Urothelium cell line (cell line): ENCODE measurements at regions not wholly inside any gene's neighbourhood (a gene's known extent, or its start where the extent isn't known, plus 50 kb on each side); places are given as distances from the start of the nearest gene placed in this dataset.

Experiments used
- DNase-seq: peaks from one replicate; pipeline ENCODE4 v3.0.0; 2011; ENCODE audit warnings: low spot score, mixed read lengths
- FAIRE-seq: peaks from 2 replicates; lab custom pipeline; 2011; peaks lifted over from hg19 to GRCh38; lab: Jason Lieb, UNC

GRCh38 chr18:56386856-56387255 is 251.5 kb downstream of the TXNL1 start:
- FAIRE-seq = no peak

GRCh38 chr18:56383349-56383748 is 255.0 kb downstream of the TXNL1 start:
- no peak for DNase-seq
- FAIRE-seq = no peak

More at GRCh38 chr18:56386856-56387255, 251.5 kb downstream of the TXNL1 start:
- DNase-seq = no peak

GRCh38 chr18:56382541-56382940 is 255.9 kb downstream of the TXNL1 start:
- DNase-seq = peak; percentile 11
- FAIRE-seq = no peak

GRCh38 chr18:56381196-56381595 is 257.2 kb downstream of the TXNL1 start:
- no peak for FAIRE-seq
- no peak for DNase-seq

- no peak for DNase-seq
- no peak for FAIRE-seq
Observed at GRCh38 chr18:56380685-56381084, 257.7 kb downstream of the TXNL1 start.

- no peak for FAIRE-seq
- DNase-seq = no peak
Observed at GRCh38 chr18:56379256-56379655, 259.1 kb downstream of the TXNL1 start.

GRCh38 chr18:56377231-56377630 is 261.2 kb downstream of the TXNL1 start:
- DNase-seq = no peak
- FAIRE-seq = no peak

- DNase-seq (no peak), FAIRE-seq (no peak)
Observed at GRCh38 chr18:56374007-56374655, 264.3 kb downstream of the TXNL1 start.

GRCh38 chr18:56373601-56374000 is 264.8 kb downstream of the TXNL1 start:
- FAIRE-seq (no peak), DNase-seq (no peak)

- no peak for DNase-seq
- no peak for FAIRE-seq
Observed at GRCh38 chr18:56368066-56368465, 270.3 kb downstream of the TXNL1 start.

GRCh38 chr18:56358608-56359280 is 279.6 kb downstream of the TXNL1 start:
- no peak for FAIRE-seq
- no peak for DNase-seq

- FAIRE-seq = no peak
- DNase-seq = no peak
Observed at GRCh38 chr18:56353663-56354260, 284.6 kb downstream of the TXNL1 start.

- no peak for DNase-seq
- FAIRE-seq = no peak
Observed at GRCh38 chr18:56351911-56352500, 286.4 kb downstream of the TXNL1 start.

- no peak for DNase-seq
- FAIRE-seq = no peak
Observed at GRCh38 chr18:56337507-56337906, 300.9 kb downstream of the TXNL1 start.

- DNase-seq (no peak), FAIRE-seq (no peak)
Observed at GRCh38 chr18:56333839-56334238, 304.6 kb downstream of the TXNL1 start.

GRCh38 chr18:56333146-56333545 is 305.2 kb downstream of the TXNL1 start:
- DNase-seq = no peak
- FAIRE-seq = no peak

- DNase-seq = no peak
- no peak for FAIRE-seq
Observed at GRCh38 chr18:56332371-56332770, 306.0 kb downstream of the TXNL1 start.

- DNase-seq = no peak
- no peak for FAIRE-seq
Observed at GRCh38 chr18:56330366-56331110, 307.9 kb downstream of the TXNL1 start.

- FAIRE-seq (no peak), DNase-seq (no peak)
Observed at GRCh38 chr18:56329536-56329935, 308.9 kb downstream of the TXNL1 start.

- DNase-seq = no peak
- FAIRE-seq = no peak
Observed at GRCh38 chr18:56327191-56327885, 311.1 kb downstream of the TXNL1 start.
